Occipital lobe (tissue), 1 donor: ENCODE measurements at regions not wholly inside any gene's neighbourhood (a gene's known extent, or its start where the extent isn't known, plus 50 kb on each side); places are given as distances from the start of the nearest gene placed in this dataset.

Source experiments
- DNase-seq: peaks from one replicate; lab custom pipeline; 2025; lab: John Stamatoyannopoulos, UW

- no peak for DNase-seq
Measured at GRCh38 chr3:135915206-135915605, 50.3 kb upstream of the PPP2R3A start.
